ENCODE measurements at regions not wholly inside any gene's neighbourhood (a gene's known extent, or its start where the extent isn't known, plus 50 kb on each side); places are given as distances from the start of the nearest gene placed in this dataset.

- Mint-ChIP-seq H3K27me3 (ENCODE audit: insufficient read depth, unreplicated experiment) (no peaks in the 10 kb centered on the region), H3K36me3 (ENCODE audit: insufficient read depth, unreplicated experiment) (no peaks in the 10 kb centered on the region), H3K27ac (ENCODE audit: low read depth, unreplicated experiment) (no peak overlapping the region), H3K4me3 (ENCODE audit: unreplicated experiment) (no peak overlapping the region), H3K9me3 (ENCODE audit: unreplicated experiment) (no peaks in the 10 kb centered on the region), H3K4me1 (ENCODE audit: insufficient read depth, unreplicated experiment) (peaks cover 15% of the 10 kb centered on the region)
- DNase-seq (ENCODE audit: unreplicated experiment): no peak
- ChIA-PET POLR2A (interaction anchor here (0.7 kb wide), 1 partner anchor 23 kb away, joined by 3 read pairs; no protein-coding TSS in a partner anchor), CTCF (no interaction called here)
- intact Hi-C loops (cut with micrococcal nuclease): no loop called here
- TF ChIP-seq CTCF (IDR thresholded peaks at IDR 0.05; ENCODE audit: unreplicated experiment): no peak
- no TSS peak for BruUV-seq (replicated peaks)
Measured at GRCh38 chr15:62571072-62571471, 406.0 kb upstream of the C2CD4B start.

- intact Hi-C loops (cut with micrococcal nuclease): no loop called here
- Mint-ChIP-seq H3K4me1 (ENCODE audit: insufficient read depth, unreplicated experiment) (peaks cover 15% of the 10 kb centered on the region), H3K9me3 (ENCODE audit: unreplicated experiment) (no peaks in the 10 kb centered on the region), H3K27me3 (ENCODE audit: insufficient read depth, unreplicated experiment) (no peaks in the 10 kb centered on the region), H3K27ac (ENCODE audit: low read depth, unreplicated experiment) (no peak overlapping the region), H3K36me3 (ENCODE audit: insufficient read depth, unreplicated experiment) (no peaks in the 10 kb centered on the region), H3K4me3 (ENCODE audit: unreplicated experiment) (no peak overlapping the region)
- CTCF ChIA-PET: no interaction called here
- no TSS peak for BruUV-seq (replicated peaks)
- POLR2A ChIA-PET: no interaction called here
- TF ChIP-seq CTCF (IDR thresholded peaks at IDR 0.05; ENCODE audit: unreplicated experiment): no peak
- DNase-seq (ENCODE audit: unreplicated experiment): no peak
Measured at GRCh38 chr15:62572797-62573196, 407.7 kb upstream of the C2CD4B start.

- Mint-ChIP-seq H3K9me3 (ENCODE audit: unreplicated experiment) (no peaks in the 10 kb centered on the region), H3K36me3 (ENCODE audit: insufficient read depth, unreplicated experiment) (no peaks in the 10 kb centered on the region), H3K4me1 (ENCODE audit: insufficient read depth, unreplicated experiment) (peaks cover 15% of the 10 kb centered on the region), H3K4me3 (ENCODE audit: unreplicated experiment) (no peak overlapping the region), H3K27me3 (ENCODE audit: insufficient read depth, unreplicated experiment) (no peaks in the 10 kb centered on the region), H3K27ac (ENCODE audit: low read depth, unreplicated experiment) (no peak overlapping the region)
- no TSS peak for BruUV-seq (replicated peaks)
- DNase-seq (ENCODE audit: unreplicated experiment): no peak
- no peak for TF ChIP-seq CTCF (IDR thresholded peaks at IDR 0.05; ENCODE audit: unreplicated experiment)
- ChIA-PET CTCF (interaction anchor here (0.7 kb wide), 1 partner anchor 1253 kb away, joined by 4 read pairs; no protein-coding TSS in a partner anchor), POLR2A (no interaction called here)
- intact Hi-C loops (cut with micrococcal nuclease): no loop called here
Measured at GRCh38 chr15:62573876-62574275, 408.8 kb upstream of the C2CD4B start.

GRCh38 chr15:62578546-62578945 lies 413.5 kb upstream of the C2CD4B start:
- no peaks in the 10 kb centered on the region for H3K36me3 Mint-ChIP-seq (ENCODE audit: insufficient read depth, unreplicated experiment)
- CTCF ChIA-PET: no interaction called here
- BruUV-seq (replicated peaks): no TSS peak
- no peak for TF ChIP-seq CTCF (IDR thresholded peaks at IDR 0.05; ENCODE audit: unreplicated experiment)
- POLR2A ChIA-PET: no interaction called here
- H3K4me3 Mint-ChIP-seq (ENCODE audit: unreplicated experiment): no peak overlapping the region
- intact Hi-C loops (cut with micrococcal nuclease): no loop called here
- DNase-seq (ENCODE audit: unreplicated experiment): no peak
- no peak overlapping the region for H3K27ac Mint-ChIP-seq (ENCODE audit: low read depth, unreplicated experiment)
- H3K27me3 Mint-ChIP-seq (ENCODE audit: insufficient read depth, unreplicated experiment): no peaks in the 10 kb centered on the region
- no peaks in the 10 kb centered on the region for H3K4me1 Mint-ChIP-seq (ENCODE audit: insufficient read depth, unreplicated experiment)
- no peaks in the 10 kb centered on the region for H3K9me3 Mint-ChIP-seq (ENCODE audit: unreplicated experiment)
